Nephron progenitor cell (in vitro differentiated cells): ENCODE measurements at regions not wholly inside any gene's neighbourhood (a gene's known extent, or its start where the extent isn't known, plus 50 kb on each side); places are given as distances from the start of the nearest gene placed in this dataset.

Experiments used
- DNase-seq: peaks from one replicate; pipeline ENCODE4 v3.0.0; 2021
- H3K27ac Mint-ChIP-seq: 2 replicates; pipeline ENCODE4 v1.8.0; 2021; ENCODE audit warnings: mild to moderate bottlenecking, moderate library complexity, mixed read lengths
- H3K27me3 Mint-ChIP-seq: 2 replicates; pipeline ENCODE4 v1.8.0; 2021; ENCODE audit warnings: mild to moderate bottlenecking, low read depth, mixed read lengths; ENCODE audit not compliant: poor library complexity
- H3K36me3 Mint-ChIP-seq: 2 replicates; pipeline ENCODE4 v1.8.0; 2021; ENCODE audit warnings: low read depth, mixed read lengths
- H3K4me1 Mint-ChIP-seq: 2 replicates; pipeline ENCODE4 v1.8.0; 2021; ENCODE audit warnings: mixed read lengths
- H3K4me3 Mint-ChIP-seq: 2 replicates; pipeline ENCODE4 v1.8.0; 2021; ENCODE audit warnings: mild to moderate bottlenecking, moderate library complexity, mixed read lengths
- H3K9me3 Mint-ChIP-seq: 2 replicates; pipeline ENCODE4 v1.8.0; 2021; ENCODE audit warnings: mild to moderate bottlenecking, moderate library complexity, mixed read lengths
- CTCF ChIP-seq: fragments of 200-600 bp; sonication (generic); IDR thresholded peaks from 2 replicates; pipeline ENCODE4 v1.5.0; 2021; ENCODE audit warnings: antibody characterized with exemption

GRCh38 chr5:84682531-84682930, 297.9 kb upstream of the EDIL3 start:
- Mint-ChIP-seq H3K27ac (no peak overlapping the region), H3K4me1 (no peaks in the 10 kb centered on the region), H3K9me3 (no peaks in the 10 kb centered on the region), H3K27me3 (no peaks in the 10 kb centered on the region), H3K4me3 (no peak overlapping the region), H3K36me3 (no peaks in the 10 kb centered on the region)
- no peak for DNase-seq
- TF ChIP-seq CTCF = no peak

GRCh38 chr5:84680908-84681307, 296.2 kb upstream of the EDIL3 start:
- no peaks in the 10 kb centered on the region for H3K4me1 Mint-ChIP-seq
- no peak overlapping the region for H3K4me3 Mint-ChIP-seq
- H3K9me3 Mint-ChIP-seq = no peaks in the 10 kb centered on the region
- TF ChIP-seq CTCF = no peak
- H3K27me3 Mint-ChIP-seq = no peaks in the 10 kb centered on the region
- no peaks in the 10 kb centered on the region for H3K36me3 Mint-ChIP-seq
- DNase-seq = no peak
- no peak overlapping the region for H3K27ac Mint-ChIP-seq

- no peaks in the 10 kb centered on the region for H3K27me3 Mint-ChIP-seq
- no peak for DNase-seq
- no peak overlapping the region for H3K4me3 Mint-ChIP-seq
- no peak for TF ChIP-seq CTCF
- H3K36me3 Mint-ChIP-seq = peaks cover 5% of the 10 kb centered on the region
- H3K4me1 Mint-ChIP-seq = no peaks in the 10 kb centered on the region
- no peak overlapping the region for H3K27ac Mint-ChIP-seq
- H3K9me3 Mint-ChIP-seq = peaks cover 22% of the 10 kb centered on the region
Measured at GRCh38 chr5:84673785-84674184, 289.1 kb upstream of the EDIL3 start.

- Mint-ChIP-seq H3K27me3 (no peaks in the 10 kb centered on the region), H3K9me3 (peaks cover 22% of the 10 kb centered on the region), H3K27ac (no peak overlapping the region), H3K4me3 (no peak overlapping the region), H3K4me1 (peaks cover 13% of the 10 kb centered on the region), H3K36me3 (peaks cover 5% of the 10 kb centered on the region)
- no peak for TF ChIP-seq CTCF
- no peak for DNase-seq
Measured at GRCh38 chr5:84667576-84667975, 282.9 kb upstream of the EDIL3 start.

- no peak for TF ChIP-seq CTCF
Measured at GRCh38 chr5:84650429-84650828, 265.7 kb upstream of the EDIL3 start.

GRCh38 chr5:84647581-84647980, 262.9 kb upstream of the EDIL3 start:
- Mint-ChIP-seq H3K4me1 (no peaks in the 10 kb centered on the region), H3K36me3 (no peaks in the 10 kb centered on the region), H3K9me3 (no peaks in the 10 kb centered on the region), H3K27ac (no peak overlapping the region), H3K27me3 (peaks cover 5% of the 10 kb centered on the region), H3K4me3 (no peak overlapping the region)
- no peak for TF ChIP-seq CTCF
- DNase-seq = no peak

More at GRCh38 chr5:84650429-84650828, 265.7 kb upstream of the EDIL3 start:
- H3K27me3 Mint-ChIP-seq = peaks cover 3% of the 10 kb centered on the region
- H3K4me3 Mint-ChIP-seq = no peak overlapping the region
- no peak overlapping the region for H3K27ac Mint-ChIP-seq
- no peaks in the 10 kb centered on the region for H3K9me3 Mint-ChIP-seq
- no peaks in the 10 kb centered on the region for H3K36me3 Mint-ChIP-seq
- DNase-seq = no peak
- no peaks in the 10 kb centered on the region for H3K4me1 Mint-ChIP-seq
